ENCODE measurements at regions not wholly inside any gene's neighbourhood (a gene's known extent, or its start where the extent isn't known, plus 50 kb on each side); places are given as distances from the start of the nearest gene placed in this dataset.

DNA sequence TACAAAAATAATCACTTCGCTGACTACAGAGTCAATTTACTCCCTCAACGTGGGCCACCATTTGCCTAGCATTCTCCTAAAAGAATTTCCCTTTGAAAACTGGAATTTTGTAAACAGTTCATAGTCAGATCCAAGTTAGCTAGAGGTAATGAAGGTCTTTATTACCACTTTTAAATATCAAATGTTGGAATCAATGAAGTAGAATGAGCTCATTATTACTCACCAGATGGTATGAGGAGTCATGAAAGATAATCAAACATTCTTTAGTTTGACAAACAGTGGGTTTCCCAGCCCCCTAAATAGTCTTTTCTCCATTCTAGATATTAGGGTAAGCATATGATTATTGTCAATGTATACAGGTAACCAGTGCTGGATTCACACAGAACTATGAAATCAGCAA is 455.7 kb upstream of the THBS1 start:
- ATAC-seq = no peak
- no peaks in the 10 kb centered on the region for H3K9me3 ChIP-seq
- DNase-seq = no peak
- H3K27ac ChIP-seq = no peak overlapping the region
- H3K4me3 ChIP-seq = no peak overlapping the region
- intact Hi-C loops (cut with DNase I; ENCODE audit: low total_unique reads) (no loop called here), in situ Hi-C loops (cut with MboI; ENCODE audit: low sequenced_read_pairs in 4 of 4) (no loop called here)
- TF ChIP-seq POLR2A (IDR thresholded peaks at IDR 0.05) = no peak
- TF ChIP-seq, protein P1, sequence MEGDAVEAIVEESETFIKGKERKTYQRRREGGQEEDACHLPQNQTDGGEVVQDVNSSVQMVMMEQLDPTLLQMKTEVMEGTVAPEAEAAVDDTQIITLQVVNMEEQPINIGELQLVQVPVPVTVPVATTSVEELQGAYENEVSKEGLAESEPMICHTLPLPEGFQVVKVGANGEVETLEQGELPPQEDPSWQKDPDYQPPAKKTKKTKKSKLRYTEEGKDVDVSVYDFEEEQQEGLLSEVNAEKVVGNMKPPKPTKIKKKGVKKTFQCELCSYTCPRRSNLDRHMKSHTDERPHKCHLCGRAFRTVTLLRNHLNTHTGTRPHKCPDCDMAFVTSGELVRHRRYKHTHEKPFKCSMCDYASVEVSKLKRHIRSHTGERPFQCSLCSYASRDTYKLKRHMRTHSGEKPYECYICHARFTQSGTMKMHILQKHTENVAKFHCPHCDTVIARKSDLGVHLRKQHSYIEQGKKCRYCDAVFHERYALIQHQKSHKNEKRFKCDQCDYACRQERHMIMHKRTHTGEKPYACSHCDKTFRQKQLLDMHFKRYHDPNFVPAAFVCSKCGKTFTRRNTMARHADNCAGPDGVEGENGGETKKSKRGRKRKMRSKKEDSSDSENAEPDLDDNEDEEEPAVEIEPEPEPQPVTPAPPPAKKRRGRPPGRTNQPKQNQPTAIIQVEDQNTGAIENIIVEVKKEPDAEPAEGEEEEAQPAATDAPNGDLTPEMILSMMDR (IDR thresholded peaks at IDR 0.05 in 4 of 5, conservative IDR thresholded peaks at IDR 0.05 in 1 of 5) = no peak
- no peaks in the 10 kb centered on the region for H3K36me3 ChIP-seq
- H3K4me1 ChIP-seq = peaks cover 0 to 5% of the 10 kb centered on the region in 2 donors
- H3K27me3 ChIP-seq = no peaks in the 10 kb centered on the region

- H3K4me3 ChIP-seq = no peak overlapping the region
- intact Hi-C loops (cut with DNase I; ENCODE audit: low total_unique reads) = no loop called here
- DNase-seq (no peak), ATAC-seq (no peak)
- in situ Hi-C loops (cut with MboI; ENCODE audit: low sequenced_read_pairs in 4 of 4) = no loop called here
- H3K36me3 ChIP-seq = no peaks in the 10 kb centered on the region
- H3K4me1 ChIP-seq = peaks cover 0 to 5% of the 10 kb centered on the region in 2 donors
- H3K9me3 ChIP-seq = no peaks in the 10 kb centered on the region
- no peaks in the 10 kb centered on the region for H3K27me3 ChIP-seq
- H3K27ac ChIP-seq = no peak overlapping the region
- no peak for TF ChIP-seq POLR2A (IDR thresholded peaks at IDR 0.05)
- TF ChIP-seq, protein P1 (IDR thresholded peaks at IDR 0.05 in 4 of 5, conservative IDR thresholded peaks at IDR 0.05 in 1 of 5) = peak in 2 of 5 experiments; percentile 10 to 33
These were observed 455.0 kb upstream of the THBS1 start for GRCh38 chr15:39125904-39126303.

DNA sequence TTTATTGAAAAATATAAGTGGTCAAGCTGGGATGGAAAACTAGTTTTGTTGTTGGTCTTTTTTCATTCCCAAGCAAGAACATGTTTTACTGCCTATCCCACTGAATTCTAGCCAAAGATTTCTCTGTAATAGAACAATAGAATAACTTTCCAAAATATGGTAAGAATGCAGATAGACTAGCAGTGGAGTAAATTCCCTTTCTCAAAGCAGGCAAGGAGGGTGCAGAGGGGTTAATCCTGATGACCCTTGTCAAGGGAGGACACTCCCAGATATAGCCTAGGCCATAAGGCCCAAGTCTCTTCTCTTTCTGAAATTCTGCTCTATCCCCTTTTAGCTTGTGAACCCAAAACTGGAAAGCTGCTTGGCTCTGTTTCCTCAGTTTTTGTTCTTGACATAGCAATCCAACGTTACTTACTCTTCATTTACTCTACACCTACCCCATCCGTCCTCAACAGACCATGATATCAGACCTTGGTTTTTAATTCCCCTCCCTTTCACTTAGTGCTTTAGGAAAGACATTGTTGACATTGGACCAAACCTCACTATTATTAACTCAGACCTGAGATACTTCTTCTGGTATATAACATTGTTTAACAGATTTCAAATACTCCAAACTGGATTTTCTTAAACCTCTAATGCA is 453.6 kb upstream of the THBS1 start:
- Histone ChIP-seq H3K27ac (no peak overlapping the region), H3K36me3 (no peaks in the 10 kb centered on the region), H3K27me3 (no peaks in the 10 kb centered on the region), H3K4me1 (peaks cover 0 to 5% of the 10 kb centered on the region in 2 donors), H3K4me3 (no peak overlapping the region), H3K9me3 (no peaks in the 10 kb centered on the region)
- DNase-seq = no peak
- in situ Hi-C loops (cut with MboI; ENCODE audit: low sequenced_read_pairs in 4 of 4) (no loop called here), intact Hi-C loops (cut with DNase I; ENCODE audit: low total_unique reads) (no loop called here)
- no peak for ATAC-seq
- no peak for TF ChIP-seq POLR2A (IDR thresholded peaks at IDR 0.05)
- TF ChIP-seq, protein P1 (IDR thresholded peaks at IDR 0.05 in 4 of 5, conservative IDR thresholded peaks at IDR 0.05 in 1 of 5) = no peak

DNA sequence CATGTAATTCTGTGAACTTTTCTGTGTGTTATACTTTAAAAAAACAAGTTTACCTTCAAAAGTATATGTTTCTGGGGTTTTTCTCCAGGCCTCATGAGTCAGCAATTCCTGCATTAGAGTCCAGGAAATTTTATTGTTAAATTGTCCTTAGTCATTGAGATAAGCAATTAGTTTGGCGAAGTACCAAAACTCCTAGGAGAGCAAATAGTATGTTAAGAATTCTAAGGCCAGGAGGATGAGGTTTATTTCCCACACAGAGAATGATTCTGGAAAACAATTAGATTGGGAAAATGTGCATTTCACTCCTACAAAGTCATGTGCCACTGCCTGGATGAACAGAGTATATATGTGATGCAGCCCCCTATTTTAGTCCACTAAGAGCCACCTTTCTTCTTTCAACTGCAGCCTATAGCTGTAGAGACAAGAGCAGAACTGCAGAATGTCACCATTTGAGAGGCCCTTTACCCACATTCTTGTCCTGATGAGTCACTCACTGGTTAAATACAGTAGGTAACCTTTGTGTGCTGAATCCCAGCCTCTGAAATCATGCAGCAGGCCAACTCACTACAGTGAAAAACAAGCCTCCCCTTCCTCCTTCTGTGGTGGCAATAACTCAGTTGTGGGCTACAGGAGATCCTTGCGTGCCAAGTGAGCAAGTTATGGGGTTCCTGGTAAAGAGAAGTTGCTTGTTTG is 452.8 kb upstream of the THBS1 start:
- no peak for ATAC-seq
- intact Hi-C loops (cut with DNase I; ENCODE audit: low total_unique reads) (no loop called here), in situ Hi-C loops (cut with MboI; ENCODE audit: low sequenced_read_pairs in 4 of 4) (no loop called here)
- no peak for DNase-seq
- no peak for TF ChIP-seq POLR2A (IDR thresholded peaks at IDR 0.05)
- TF ChIP-seq, protein P1 (IDR thresholded peaks at IDR 0.05 in 4 of 5, conservative IDR thresholded peaks at IDR 0.05 in 1 of 5) = no peak
- Histone ChIP-seq H3K4me1 (peaks cover 0 to 5% of the 10 kb centered on the region in 2 donors), H3K36me3 (no peaks in the 10 kb centered on the region), H3K27me3 (no peaks in the 10 kb centered on the region), H3K4me3 (no peak overlapping the region), H3K9me3 (no peaks in the 10 kb centered on the region), H3K27ac (no peak overlapping the region)
